Fibroblast of lung (primary cell): ENCODE measurements at regions not wholly inside any gene's neighbourhood (a gene's known extent, or its start where the extent isn't known, plus 50 kb on each side); places are given as distances from the start of the nearest gene placed in this dataset.
"Not testable (repeated sequence)": the region's sequence is repeated elsewhere in the genome, so short reads cannot be mapped to it uniquely, and the experiment has no call there.

ENCODE experiments used
- DNase-seq, 2 donors: peaks; one replicate each; pipeline versions ENCODE4 v3.0.0 to v3.0.0-alpha.2; 2010; ENCODE audit warnings: low read depth in 2 of 2
- H2AFZ ChIP-seq: 2 replicates; pipeline ENCODE4 v1.5.1; 2012; ENCODE audit warnings: low read length, control low read depth, inconsistent platforms
- H3K27ac ChIP-seq: 2 replicates; pipeline ENCODE4 v1.5.1; 2011; ENCODE audit warnings: low read length, control low read depth; ENCODE audit not compliant: insufficient read depth
- H3K27me3 ChIP-seq: 2 replicates; pipeline ENCODE4 v1.5.1; 2011; ENCODE audit warnings: mild to moderate bottlenecking, low read length; ENCODE audit not compliant: control insufficient read depth, insufficient read depth
- H3K36me3 ChIP-seq: 2 replicates; pipeline ENCODE4 v1.5.1; 2011; ENCODE audit warnings: low read length; ENCODE audit not compliant: control insufficient read depth, insufficient read depth
- H3K4me1 ChIP-seq: 2 replicates; pipeline ENCODE4 v1.5.1; 2011; ENCODE audit warnings: low read length; ENCODE audit not compliant: control insufficient read depth, insufficient read depth; ENCODE audit errors: extremely low read depth
- H3K4me2 ChIP-seq: 2 replicates; pipeline ENCODE4 v1.5.1; 2011; ENCODE audit warnings: low read length, control low read depth; ENCODE audit not compliant: insufficient read depth; ENCODE audit errors: extremely low read depth
- H3K4me3 ChIP-seq, 4 experiments: fragments of 200-600 bp in 1 of 4; sonication (generic) in 1 of 4; replicated peaks in 1 of 4; 2 replicates each; pipeline ENCODE4 v1.5.1; 2011 to 2016; ENCODE audit warnings: low read length in 4 of 4, low read depth in 3 of 4, mild to moderate bottlenecking in 3 of 4, control low read depth in 2 of 4, inconsistent platforms in 1 of 4, mixed read lengths in 1 of 4; ENCODE audit not compliant: insufficient read depth in 1 of 4; ENCODE audit errors: control extremely low read depth in 1 of 4
- H3K79me2 ChIP-seq: 2 replicates; pipeline ENCODE4 v1.5.1; 2012; ENCODE audit warnings: mild to moderate bottlenecking, low read length, inconsistent platforms; ENCODE audit not compliant: control insufficient read depth, insufficient read depth
- H3K9ac ChIP-seq: 2 replicates; pipeline ENCODE4 v1.5.1; 2011; ENCODE audit warnings: mild to moderate bottlenecking, low read length, control low read depth; ENCODE audit not compliant: insufficient read depth
- H3K9me3 ChIP-seq: 2 replicates; pipeline ENCODE4 v1.5.1; 2012; ENCODE audit warnings: low read depth, low read length; ENCODE audit not compliant: control insufficient read depth, insufficient read depth
- H4K20me1 ChIP-seq: 2 replicates; pipeline ENCODE4 v1.5.1; 2011; ENCODE audit warnings: low read length; ENCODE audit not compliant: control insufficient read depth, insufficient read depth; ENCODE audit errors: extremely low read depth
- EZH2 ChIP-seq: IDR thresholded peaks from 2 replicates; pipeline ENCODE4 v1.5.1; 2012; ENCODE audit warnings: low read length, control low read depth, mild to moderate bottlenecking; ENCODE audit errors: missing control alignments
- TF ChIP-seq, protein P1 (sequence below), 2 donors: IDR thresholded peaks in 1 of 2; conservative IDR thresholded peaks in 1 of 2; 1 replicate in 1 of 2; 2 replicates in 1 of 2; pipeline ENCODE4 v1.5.1; 2011 to 2012; ENCODE audit warnings: low read length in 2 of 2, control low read depth in 1 of 2, inconsistent platforms in 1 of 2, low read depth in 1 of 2, mild to moderate bottlenecking in 1 of 2

DNA sequence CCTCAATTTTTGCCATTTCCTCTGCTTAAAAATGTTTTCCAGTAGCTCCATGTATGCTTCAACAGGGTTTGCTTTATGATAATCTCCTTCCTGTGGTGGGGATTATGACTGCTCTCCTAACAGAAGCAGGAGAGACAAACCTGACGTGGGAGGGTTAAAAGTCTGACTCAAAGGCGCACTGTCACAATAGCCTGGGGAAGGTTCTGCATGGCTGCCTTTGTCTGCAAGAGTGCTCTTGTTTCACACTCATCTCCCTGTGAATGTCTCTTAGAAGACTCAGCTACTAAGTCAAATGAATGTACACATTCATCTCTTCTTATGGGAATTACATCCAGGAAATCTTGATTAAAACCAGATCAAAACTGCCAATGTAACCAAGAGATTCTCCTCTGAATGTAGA is 90.9 kb upstream of the MTAP start:
- Histone ChIP-seq H3K9me3 (no peaks in the 10 kb centered on the region), H3K4me3 (no peak overlapping the region), H3K27ac (no peak overlapping the region), H3K4me2 (no peak overlapping the region), H4K20me1 (no peaks in the 10 kb centered on the region), H3K9ac (no peak overlapping the region), H3K27me3 (no peaks in the 10 kb centered on the region), H2AFZ (no peak overlapping the region), H3K79me2 (no peaks in the 10 kb centered on the region), H3K4me1 (no peaks in the 10 kb centered on the region), H3K36me3 (no peaks in the 10 kb centered on the region)
- DNase-seq: peak in 1 of 2 donors; percentile 76
- TF ChIP-seq EZH2: no peak
- TF ChIP-seq, protein P1, sequence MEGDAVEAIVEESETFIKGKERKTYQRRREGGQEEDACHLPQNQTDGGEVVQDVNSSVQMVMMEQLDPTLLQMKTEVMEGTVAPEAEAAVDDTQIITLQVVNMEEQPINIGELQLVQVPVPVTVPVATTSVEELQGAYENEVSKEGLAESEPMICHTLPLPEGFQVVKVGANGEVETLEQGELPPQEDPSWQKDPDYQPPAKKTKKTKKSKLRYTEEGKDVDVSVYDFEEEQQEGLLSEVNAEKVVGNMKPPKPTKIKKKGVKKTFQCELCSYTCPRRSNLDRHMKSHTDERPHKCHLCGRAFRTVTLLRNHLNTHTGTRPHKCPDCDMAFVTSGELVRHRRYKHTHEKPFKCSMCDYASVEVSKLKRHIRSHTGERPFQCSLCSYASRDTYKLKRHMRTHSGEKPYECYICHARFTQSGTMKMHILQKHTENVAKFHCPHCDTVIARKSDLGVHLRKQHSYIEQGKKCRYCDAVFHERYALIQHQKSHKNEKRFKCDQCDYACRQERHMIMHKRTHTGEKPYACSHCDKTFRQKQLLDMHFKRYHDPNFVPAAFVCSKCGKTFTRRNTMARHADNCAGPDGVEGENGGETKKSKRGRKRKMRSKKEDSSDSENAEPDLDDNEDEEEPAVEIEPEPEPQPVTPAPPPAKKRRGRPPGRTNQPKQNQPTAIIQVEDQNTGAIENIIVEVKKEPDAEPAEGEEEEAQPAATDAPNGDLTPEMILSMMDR (conservative IDR thresholded peaks at IDR 0.05 in 1 of 2, IDR thresholded peaks at IDR 0.05 in 1 of 2; ENCODE audit: low read depth in 1 of 2, low read length in 2 of 2): no peak

DNA sequence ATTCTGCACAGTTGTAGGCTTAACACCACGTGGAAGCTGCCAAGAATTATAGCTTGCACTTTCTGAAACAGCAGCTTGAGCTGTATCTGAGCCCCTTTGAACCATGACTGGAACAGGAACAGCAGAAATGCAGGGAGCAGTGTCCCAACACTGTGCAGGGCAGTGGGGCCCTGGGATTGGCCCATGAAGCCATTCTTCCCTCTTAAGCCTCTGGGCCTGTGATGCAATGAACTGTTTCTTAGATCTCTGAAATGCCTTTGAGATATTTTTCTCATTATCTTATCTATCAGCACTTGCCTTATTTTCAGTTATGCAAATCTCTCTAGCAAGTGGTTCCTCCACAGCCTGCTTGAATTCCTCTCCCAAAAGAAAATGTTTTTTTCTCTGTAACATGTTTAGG is 87.0 kb upstream of the MTAP start:
- Histone ChIP-seq H3K27me3 (no peaks in the 10 kb centered on the region), H3K9me3 (no peaks in the 10 kb centered on the region), H4K20me1 (no peaks in the 10 kb centered on the region), H3K9ac (no peak overlapping the region), H3K4me3 (no peak overlapping the region), H3K79me2 (no peaks in the 10 kb centered on the region), H3K4me2 (no peak overlapping the region), H2AFZ (no peak overlapping the region), H3K4me1 (no peaks in the 10 kb centered on the region), H3K27ac (no peak overlapping the region), H3K36me3 (no peaks in the 10 kb centered on the region)
- peak in 1 of 2 donors; percentile 11 for DNase-seq
- TF ChIP-seq EZH2: no peak
- TF ChIP-seq, protein P1 (conservative IDR thresholded peaks at IDR 0.05 in 1 of 2, IDR thresholded peaks at IDR 0.05 in 1 of 2; ENCODE audit: low read depth in 1 of 2, low read length in 2 of 2): no peak

DNA sequence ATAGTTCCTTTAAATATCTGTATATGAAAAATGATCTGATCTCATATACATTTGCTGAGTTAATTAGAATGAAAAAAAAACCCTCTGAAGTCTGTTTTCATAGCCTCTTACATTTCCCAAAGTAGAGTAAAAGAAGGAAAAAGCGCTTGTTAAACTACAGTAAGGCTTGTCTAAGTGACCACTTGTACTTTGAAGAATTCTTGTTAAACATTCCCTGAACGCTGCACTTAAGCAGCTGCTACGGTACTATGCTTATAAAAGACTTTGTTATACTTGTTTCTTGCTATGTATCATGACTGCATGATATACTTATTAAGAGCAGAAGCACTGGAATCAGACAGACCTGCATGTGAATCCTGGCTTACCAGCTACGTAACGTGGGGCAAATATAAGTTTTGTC is 81.7 kb upstream of the MTAP start:
- Histone ChIP-seq H3K79me2 (no peaks in the 10 kb centered on the region), H3K4me1 (no peaks in the 10 kb centered on the region), H3K9me3 (no peaks in the 10 kb centered on the region), H2AFZ (no peak overlapping the region), H3K4me2 (no peak overlapping the region), H3K9ac (no peak overlapping the region), H3K36me3 (no peaks in the 10 kb centered on the region), H4K20me1 (no peaks in the 10 kb centered on the region), H3K27me3 (no peaks in the 10 kb centered on the region), H3K27ac (no peak overlapping the region), H3K4me3 (no peak overlapping the region)
- DNase-seq: no peak
- TF ChIP-seq, protein P1 (conservative IDR thresholded peaks at IDR 0.05 in 1 of 2, IDR thresholded peaks at IDR 0.05 in 1 of 2; ENCODE audit: low read depth in 1 of 2, low read length in 2 of 2): no peak
- TF ChIP-seq EZH2: no peak

DNA sequence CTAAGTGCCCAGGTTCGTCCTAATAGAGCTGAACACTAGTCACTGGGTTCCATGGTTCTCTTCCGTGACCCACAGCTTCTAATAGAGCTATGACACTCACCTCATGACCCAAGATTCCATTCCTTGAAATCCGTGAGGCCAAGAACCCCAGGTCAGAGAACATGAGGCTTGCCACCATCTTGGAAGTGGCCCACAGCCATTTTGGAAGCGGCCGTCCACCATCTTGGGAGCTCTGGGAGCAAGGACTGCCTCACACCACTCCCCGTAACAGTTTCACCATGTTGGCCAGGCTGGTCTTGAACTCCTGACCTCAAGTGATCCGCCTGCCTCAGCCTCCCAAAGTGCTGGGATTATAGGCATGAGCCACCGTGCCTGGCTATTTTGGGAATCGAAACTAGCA is 75.0 kb upstream of the MTAP start:
- not testable (repeated sequence) for H3K4me1 ChIP-seq, H3K9me3 ChIP-seq, H3K27ac ChIP-seq, H3K79me2 ChIP-seq, DNase-seq, H2AFZ ChIP-seq, H3K27me3 ChIP-seq, H3K4me3 ChIP-seq, H4K20me1 ChIP-seq, H3K36me3 ChIP-seq, H3K9ac ChIP-seq, H3K4me2 ChIP-seq
